Activated CD4-positive, alpha-beta memory T cell treated with anti-CD3 and anti-CD28 coated beads, Interleukin-2, amount 10 ng/mL, durations not matched to agents 7 days and 5 days (primary cell): ENCODE measurements at regions not wholly inside any gene's neighbourhood (a gene's known extent, or its start where the extent isn't known, plus 50 kb on each side); places are given as distances from the start of the nearest gene placed in this dataset.
A peak's percentile ranks its signal among the peaks of the same experiment; 100 is the strongest.

Source experiments
- CTCF ChIA-PET: fragments of 350-600 bp; sonication (Branson Sonifier 250); formaldehyde crosslinking; loops from one replicate; lab custom pipeline; 2021; ENCODE audit warnings: antibody characterized with exemption, inconsistent platforms; lab: Charles Lee
- POLR2A ChIA-PET: fragments of 350-600 bp; sonication (Branson Sonifier 250); formaldehyde crosslinking; loops from one replicate; lab custom pipeline; 2021; ENCODE audit warnings: antibody characterized with exemption; lab: Charles Lee
- DNase-seq: peaks from one replicate; pipeline ENCODE4 v3.0.0-alpha.2; 2020
- H3K27ac Mint-ChIP-seq: one replicate; pipeline ENCODE4 v1.8.0; 2021; ENCODE audit warnings: mild to moderate bottlenecking, mixed read lengths
- H3K27me3 Mint-ChIP-seq: one replicate; pipeline ENCODE4 v1.8.0; 2021; ENCODE audit warnings: mixed read lengths
- H3K36me3 Mint-ChIP-seq: one replicate; pipeline ENCODE4 v1.8.0; 2021; ENCODE audit warnings: low read depth, mixed read lengths
- H3K4me1 Mint-ChIP-seq: one replicate; pipeline ENCODE4 v1.8.0; 2021; ENCODE audit warnings: mixed read lengths
- H3K4me3 Mint-ChIP-seq: one replicate; pipeline ENCODE4 v1.8.0; 2021; ENCODE audit warnings: mild to moderate bottlenecking, mixed read lengths
- H3K9me3 Mint-ChIP-seq: one replicate; pipeline ENCODE4 v1.8.0; 2021; ENCODE audit warnings: mixed read lengths

DNA sequence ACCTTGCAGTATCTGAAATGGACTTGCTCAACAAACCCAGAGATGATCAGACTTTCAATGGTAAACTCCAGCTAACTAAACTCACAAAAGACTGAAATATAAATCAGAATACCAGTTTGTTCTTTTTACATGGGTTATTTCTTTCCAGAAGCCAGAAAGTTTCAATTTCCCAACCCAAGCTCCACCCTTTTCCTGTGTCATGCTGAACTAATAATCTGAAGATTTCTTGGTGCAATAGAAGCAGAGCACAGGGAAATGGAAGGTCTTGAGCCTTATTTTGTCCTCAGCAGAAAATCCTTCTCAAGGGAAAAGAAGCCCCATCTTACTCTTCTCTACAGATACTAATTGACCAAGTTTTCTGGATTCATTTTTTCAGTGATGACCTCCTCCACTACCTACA is 93.3 kb upstream of the PAPOLG start:
- no peak for DNase-seq
- ChIA-PET CTCF (interaction anchor here (0.5 to 2.7 kb wide), 3 partner anchors 12 to 700 kb away, joined by 3 to 11 read pairs (median 4); no protein-coding TSS in a partner anchor), POLR2A (no interaction called here)
- Mint-ChIP-seq H3K27me3 (peaks cover 15% of the 10 kb centered on the region), H3K27ac (no peak overlapping the region), H3K4me1 (peaks cover 2% of the 10 kb centered on the region), H3K9me3 (no peaks in the 10 kb centered on the region), H3K36me3 (no peaks in the 10 kb centered on the region), H3K4me3 (no peak overlapping the region)

- peaks cover 2% of the 10 kb centered on the region for H3K27me3 Mint-ChIP-seq
- H3K9me3 Mint-ChIP-seq = no peaks in the 10 kb centered on the region
- no peaks in the 10 kb centered on the region for H3K36me3 Mint-ChIP-seq
- no peak overlapping the region for H3K27ac Mint-ChIP-seq
- CTCF ChIA-PET = no interaction called here
- POLR2A ChIA-PET = no interaction called here
- peaks cover 1% of the 10 kb centered on the region for H3K4me1 Mint-ChIP-seq
- no peak overlapping the region for H3K4me3 Mint-ChIP-seq
- DNase-seq = no peak
Measured at GRCh38 chr2:60671966-60672365, 84.1 kb upstream of the PAPOLG start.

DNA sequence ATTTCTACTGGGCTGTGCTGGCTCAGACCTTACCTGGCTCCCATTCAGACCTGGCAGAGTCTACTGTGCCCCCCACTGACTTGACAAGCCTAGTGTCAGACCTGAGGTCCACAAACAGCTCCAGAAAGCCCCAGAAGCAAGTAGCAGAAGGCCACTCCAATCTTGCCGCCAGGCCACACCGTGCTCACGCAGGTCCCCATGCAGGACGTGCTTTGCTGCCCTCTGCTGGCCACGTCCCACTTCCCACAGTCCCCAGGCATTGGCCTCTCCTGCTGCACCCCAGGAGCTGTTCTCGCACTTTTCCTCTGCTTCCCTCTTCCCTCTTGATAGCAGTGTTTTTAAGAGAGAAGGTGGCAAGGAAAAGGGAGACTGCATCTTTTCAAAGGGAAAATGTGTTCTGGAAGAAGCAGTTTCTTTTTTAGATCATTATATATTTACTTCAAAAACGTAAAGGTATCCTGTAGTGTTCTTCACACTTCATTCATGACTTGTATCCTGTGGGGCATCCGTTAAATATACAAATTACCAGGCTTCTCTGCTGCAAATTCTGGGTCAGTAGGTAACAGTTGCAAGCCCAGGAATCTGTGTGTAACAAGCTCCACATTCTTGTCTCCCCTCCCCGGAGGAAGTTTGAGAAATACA is 81.4 kb upstream of the PAPOLG start:
- no peaks in the 10 kb centered on the region for H3K36me3 Mint-ChIP-seq
- no peak overlapping the region for H3K27ac Mint-ChIP-seq
- ChIA-PET POLR2A (no interaction called here), CTCF (interaction anchor here (0.7 to 2.6 kb wide), 19 partner anchors 9 to 331 kb away, joined by 3 to 15 read pairs (median 4); no protein-coding TSS in a partner anchor)
- no peak overlapping the region for H3K4me3 Mint-ChIP-seq
- H3K9me3 Mint-ChIP-seq = no peaks in the 10 kb centered on the region
- H3K4me1 Mint-ChIP-seq = peaks cover 4% of the 10 kb centered on the region
- peak; percentile 82 for DNase-seq
- peaks cover 12% of the 10 kb centered on the region for H3K27me3 Mint-ChIP-seq

DNA sequence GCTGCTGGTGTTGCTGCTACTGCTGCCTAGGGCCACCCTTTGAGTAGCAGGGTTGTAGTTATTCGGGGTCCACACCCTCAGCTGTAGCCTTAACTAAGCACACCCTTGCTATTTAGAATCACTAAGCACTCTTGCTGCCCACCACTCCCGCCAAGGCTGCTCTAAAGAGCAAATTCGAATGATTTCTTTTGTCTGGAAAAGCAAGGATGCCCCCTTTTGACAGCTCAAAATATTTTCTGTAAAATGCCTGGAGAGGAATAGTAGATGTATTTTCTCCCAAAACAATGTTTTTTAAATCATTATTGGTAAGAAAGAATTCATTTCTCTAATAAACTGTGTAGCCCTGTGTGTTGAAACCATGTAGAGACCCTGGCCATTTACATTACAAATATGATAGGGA is 80.8 kb upstream of the PAPOLG start:
- H3K36me3 Mint-ChIP-seq = no peaks in the 10 kb centered on the region
- H3K27me3 Mint-ChIP-seq = peaks cover 16% of the 10 kb centered on the region
- H3K4me3 Mint-ChIP-seq = no peak overlapping the region
- no peak for DNase-seq
- H3K9me3 Mint-ChIP-seq = no peaks in the 10 kb centered on the region
- ChIA-PET POLR2A (no interaction called here), CTCF (interaction anchor here (0.7 to 2.6 kb wide), 19 partner anchors 10 to 330 kb away, joined by 3 to 15 read pairs (median 5); no protein-coding TSS in a partner anchor)
- H3K27ac Mint-ChIP-seq = no peak overlapping the region
- peaks cover 4% of the 10 kb centered on the region for H3K4me1 Mint-ChIP-seq

GRCh38 chr2:60676706-60677330 is 79.2 kb upstream of the PAPOLG start:
- peaks cover 16% of the 10 kb centered on the region for H3K27me3 Mint-ChIP-seq
- ChIA-PET POLR2A (no interaction called here), CTCF (interaction anchor here (1.4 to 2.1 kb wide), 3 partner anchors 10 to 323 kb away, joined by 4 to 6 read pairs (median 4); no protein-coding TSS in a partner anchor)
- H3K9me3 Mint-ChIP-seq = no peaks in the 10 kb centered on the region
- H3K36me3 Mint-ChIP-seq = no peaks in the 10 kb centered on the region
- H3K4me1 Mint-ChIP-seq = peaks cover 4% of the 10 kb centered on the region
- DNase-seq = no peak
- no peak overlapping the region for H3K4me3 Mint-ChIP-seq
- H3K27ac Mint-ChIP-seq = no peak overlapping the region

- ChIA-PET CTCF (interaction anchor here (1.4 to 1.9 kb wide), 2 partner anchors 10 to 323 kb away, joined by 4 read pairs; no protein-coding TSS in a partner anchor), POLR2A (no interaction called here)
- H3K27me3 Mint-ChIP-seq = peaks cover 15% of the 10 kb centered on the region
- H3K4me3 Mint-ChIP-seq = no peak overlapping the region
- no peak overlapping the region for H3K27ac Mint-ChIP-seq
- H3K4me1 Mint-ChIP-seq = peaks cover 4% of the 10 kb centered on the region
- no peaks in the 10 kb centered on the region for H3K36me3 Mint-ChIP-seq
- no peaks in the 10 kb centered on the region for H3K9me3 Mint-ChIP-seq
- DNase-seq = no peak
Measured at GRCh38 chr2:60677356-60677755, 78.7 kb upstream of the PAPOLG start.

- POLR2A ChIA-PET = no interaction called here
- Mint-ChIP-seq H3K27me3 (peaks cover 15% of the 10 kb centered on the region), H3K36me3 (no peaks in the 10 kb centered on the region), H3K4me3 (no peak overlapping the region), H3K27ac (no peak overlapping the region), H3K9me3 (no peaks in the 10 kb centered on the region), H3K4me1 (peaks cover 4% of the 10 kb centered on the region)
- no peak for DNase-seq
- CTCF ChIA-PET = no interaction called here
Measured at GRCh38 chr2:60678551-60678950, 77.5 kb upstream of the PAPOLG start.

DNA sequence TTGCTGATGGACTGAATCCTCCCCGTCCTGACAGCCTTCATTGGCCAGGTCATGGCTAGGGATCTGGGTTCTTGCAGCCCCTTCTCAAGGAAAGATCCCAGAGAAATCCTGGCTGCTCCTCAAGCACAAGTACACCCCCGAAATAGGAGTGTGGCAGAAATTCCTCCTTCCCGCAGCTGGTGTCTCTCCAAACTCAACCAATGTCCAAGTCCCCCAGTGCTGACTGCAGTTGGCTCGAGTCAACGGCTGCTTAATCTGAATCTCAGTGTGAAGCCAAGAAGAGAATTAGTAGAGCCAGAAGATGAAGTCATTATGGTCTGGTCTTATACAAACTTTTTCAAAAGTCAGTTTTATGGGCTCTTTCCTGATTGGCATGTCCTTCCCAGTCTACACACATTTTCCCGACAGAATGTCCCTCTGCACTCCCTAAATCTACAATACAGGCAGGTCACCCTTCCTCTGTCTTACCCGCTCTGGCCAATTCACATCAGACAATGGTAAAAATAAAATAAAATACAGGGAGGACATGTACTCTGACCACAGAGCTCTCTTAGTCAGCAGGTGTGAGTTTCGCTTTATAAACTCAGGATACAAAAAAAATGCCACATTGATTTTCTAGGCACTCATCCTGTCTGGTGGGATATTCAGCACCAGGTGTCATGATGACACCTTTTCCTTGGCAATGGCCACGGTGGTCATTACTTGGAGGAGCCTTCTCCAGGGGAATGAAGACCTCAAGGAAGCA is 76.9 kb upstream of the PAPOLG start:
- H3K4me3 Mint-ChIP-seq = no peak overlapping the region
- no peaks in the 10 kb centered on the region for H3K9me3 Mint-ChIP-seq
- DNase-seq = no peak
- ChIA-PET POLR2A (no interaction called here), CTCF (no interaction called here)
- peaks cover 15% of the 10 kb centered on the region for H3K27me3 Mint-ChIP-seq
- H3K4me1 Mint-ChIP-seq = peaks cover 4% of the 10 kb centered on the region
- H3K36me3 Mint-ChIP-seq = no peaks in the 10 kb centered on the region
- H3K27ac Mint-ChIP-seq = no peak overlapping the region

DNA sequence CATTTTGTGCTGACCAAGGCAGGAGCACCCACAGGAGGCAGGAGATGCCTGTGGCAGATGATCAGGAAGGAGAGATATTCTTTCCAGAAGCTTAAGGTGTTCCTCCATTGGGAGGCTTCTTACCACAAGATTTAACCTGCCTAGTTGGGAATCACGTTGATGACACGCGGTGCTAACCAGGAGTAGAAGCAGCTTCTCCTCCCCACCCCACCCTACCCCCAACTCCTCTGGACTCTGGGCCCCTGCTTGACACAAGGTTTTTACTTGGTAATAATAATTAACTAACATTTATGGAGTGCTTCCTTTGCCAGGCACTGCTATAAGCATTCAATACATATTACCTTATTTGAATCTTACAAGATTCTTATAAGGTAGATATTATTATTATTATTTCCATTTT is 62.5 kb upstream of the PAPOLG start:
- POLR2A ChIA-PET = no interaction called here

DNA sequence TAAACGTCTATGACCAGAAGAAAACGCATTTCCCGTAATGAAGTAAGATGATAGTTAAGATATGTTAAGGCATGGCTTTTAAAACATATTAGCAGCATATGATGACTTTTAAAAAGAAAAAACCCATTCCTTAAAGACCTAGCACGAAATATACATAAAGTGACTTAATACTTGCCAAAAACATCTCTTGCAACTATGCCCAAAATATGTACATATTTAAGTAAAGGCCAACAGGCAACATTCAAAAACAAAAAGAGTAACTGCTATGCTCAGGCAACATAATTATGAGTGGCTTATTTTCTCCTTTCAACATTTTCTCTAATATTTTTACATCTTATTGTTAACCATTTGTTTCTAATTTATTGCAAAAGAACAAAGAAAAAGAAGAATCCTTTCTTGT is 60.3 kb upstream of the PAPOLG start:
- DNase-seq = no peak
- no peaks in the 10 kb centered on the region for H3K9me3 Mint-ChIP-seq
- peaks cover 11% of the 10 kb centered on the region for H3K27me3 Mint-ChIP-seq
- POLR2A ChIA-PET = no interaction called here
- no peak overlapping the region for H3K4me3 Mint-ChIP-seq
- CTCF ChIA-PET = interaction anchor here (1.0 to 2.1 kb wide), 4 partner anchors 10 to 22 kb away, joined by 3 to 10 read pairs (median 4); no protein-coding TSS in a partner anchor
- no peaks in the 10 kb centered on the region for H3K4me1 Mint-ChIP-seq
- H3K27ac Mint-ChIP-seq = no peak overlapping the region
- H3K36me3 Mint-ChIP-seq = no peaks in the 10 kb centered on the region

More for the DNA sequence above, 62.5 kb upstream of the PAPOLG start:
- Mint-ChIP-seq H3K9me3 (no peaks in the 10 kb centered on the region), H3K27ac (no peak overlapping the region), H3K27me3 (peaks cover 13% of the 10 kb centered on the region), H3K4me3 (no peak overlapping the region), H3K36me3 (no peaks in the 10 kb centered on the region), H3K4me1 (no peaks in the 10 kb centered on the region)
- DNase-seq = no peak
- CTCF ChIA-PET = no interaction called here

DNA sequence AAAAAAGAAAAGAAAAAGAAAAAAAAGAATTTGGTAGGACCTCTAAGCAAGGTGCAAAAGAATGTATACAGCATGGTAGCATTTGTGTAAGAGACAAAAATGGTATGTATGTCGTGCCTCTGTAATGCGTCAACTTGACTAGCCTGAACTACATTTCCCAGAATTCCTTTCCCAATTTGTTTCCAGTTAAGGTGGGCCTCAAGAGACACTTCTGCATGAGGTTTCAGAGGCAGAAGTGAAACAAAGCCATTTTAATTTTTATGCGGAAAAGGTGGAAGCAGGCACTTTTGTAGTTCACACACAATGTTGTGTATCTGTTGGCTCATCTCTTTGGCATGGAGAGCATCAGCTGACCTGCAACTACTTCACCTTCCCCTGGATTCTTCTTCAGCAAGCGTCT is 56.5 kb upstream of the PAPOLG start:
- CTCF ChIA-PET = no interaction called here
- no peak overlapping the region for H3K27ac Mint-ChIP-seq
- H3K4me3 Mint-ChIP-seq = no peak overlapping the region
- peaks cover 6% of the 10 kb centered on the region for H3K27me3 Mint-ChIP-seq
- H3K4me1 Mint-ChIP-seq = no peaks in the 10 kb centered on the region
- no peaks in the 10 kb centered on the region for H3K9me3 Mint-ChIP-seq
- POLR2A ChIA-PET = no interaction called here
- DNase-seq = no peak
- H3K36me3 Mint-ChIP-seq = no peaks in the 10 kb centered on the region

GRCh38 chr2:60706021-60706420 is 50.0 kb upstream of the PAPOLG start:
- no peak for DNase-seq
- no peak overlapping the region for H3K4me3 Mint-ChIP-seq
- ChIA-PET CTCF (interaction anchor here (1.0 to 5.3 kb wide), 5 partner anchors 9 to 297 kb away, joined by 3 to 55 read pairs (median 5); no protein-coding TSS in a partner anchor), POLR2A (interaction anchor here (0.6 kb wide), 1 partner anchor 32 kb away, joined by 3 read pairs; no protein-coding TSS in a partner anchor)
- peaks cover 3% of the 10 kb centered on the region for H3K27me3 Mint-ChIP-seq
- no peak overlapping the region for H3K27ac Mint-ChIP-seq
- no peaks in the 10 kb centered on the region for H3K9me3 Mint-ChIP-seq
- no peaks in the 10 kb centered on the region for H3K36me3 Mint-ChIP-seq
- H3K4me1 Mint-ChIP-seq = no peaks in the 10 kb centered on the region
